ENCODE measurements at regions not wholly inside any gene's neighbourhood (a gene's known extent, or its start where the extent isn't known, plus 50 kb on each side); places are given as distances from the start of the nearest gene placed in this dataset.

DNA sequence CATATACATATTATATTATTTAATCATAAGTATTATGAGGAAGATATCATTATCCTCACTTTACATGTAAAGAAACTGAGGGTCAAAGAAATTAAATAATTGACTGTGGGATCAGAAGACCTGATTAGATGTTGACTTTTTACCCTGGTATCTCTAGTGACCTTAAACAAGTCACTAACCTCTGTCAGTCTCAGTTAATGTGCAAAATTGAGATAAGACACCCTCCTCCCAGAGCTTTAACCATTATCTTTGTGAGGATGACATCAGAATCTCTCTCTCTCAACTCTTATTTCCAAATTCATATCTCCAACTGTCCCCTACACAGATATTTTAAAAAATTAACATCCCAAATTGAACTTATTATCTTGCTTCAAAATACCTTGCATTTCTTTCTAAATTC lies 177.8 kb downstream of the KLHL28 start:
- TF ChIP-seq ARNT (IDR thresholded peaks at IDR 0.05) (no peak), HDGF (IDR thresholded peaks at IDR 0.05; ENCODE audit: borderline replicate concordance) (no peak), TARDBP (IDR thresholded peaks at IDR 0.05) (no peak), FOXM1 (IDR thresholded peaks at IDR 0.05; ENCODE audit: borderline replicate concordance) (no peak), SUZ12 (IDR thresholded peaks at IDR 0.05) (no peak), ELF4 (IDR thresholded peaks at IDR 0.05) (no peak), SP1 (IDR thresholded peaks at IDR 0.05) (no peak), FOXA1 (IDR thresholded peaks at IDR 0.05) (no peak), ZNF384 (IDR thresholded peaks at IDR 0.05) (no peak), BHLHE40 (IDR thresholded peaks at IDR 0.05; ENCODE audit: borderline replicate concordance) (no peak), FOXK2 (IDR thresholded peaks at IDR 0.05) (no peak), NFRKB (IDR thresholded peaks at IDR 0.05) (no peak), PKNOX1 (IDR thresholded peaks at IDR 0.05) (no peak), CTBP1 (IDR thresholded peaks at IDR 0.05; ENCODE audit: borderline replicate concordance) (no peak)

Data from HEK293T (cell line).